K562 (cell line): ENCODE measurements at regions not wholly inside any gene's neighbourhood (a gene's known extent, or its start where the extent isn't known, plus 50 kb on each side); places are given as distances from the start of the nearest gene placed in this dataset.

Source experiments
- ATAC-seq: fragments of 200-7000 bp; cut with Tn5 transposase; 3 replicates; pipeline ENCODE4 v1.9.1; 2020; ENCODE audit warnings: moderate library complexity
- BruUV-seq: library from RNA; stranded (reverse); fragments of 400-500 nt; replicated peaks from 2 replicates; lab custom pipeline; 2021; lab: Mats Ljungman, UMichigan
- CTCF ChIA-PET: fragments of 300-600 bp; formaldehyde crosslinking; extraction: SDS; loops from one replicate; lab custom pipeline; 2021; ENCODE audit warnings: low intra/inter-chr PET ratio; lab: Yijun Ruan, JAX
- POLR2A ChIA-PET: fragments of 300-600, 350-650 bp; sonication (Branson Sonifier 250); formaldehyde crosslinking; extraction: SDS; loops from one replicate; lab custom pipeline; 2021; ENCODE audit warnings: antibody characterized with exemption, inconsistent platforms; lab: Yijun Ruan, JAX
- DNase-seq, 4 experiments: peaks; one replicate each; pipeline versions ENCODE4 v3.0.0 to v3.0.0-alpha.2; 2011 to 2018; ENCODE audit warnings: low spot score in 3 of 4, mixed read lengths in 3 of 4; ENCODE audit errors: extremely low read depth in 1 of 4
- FAIRE-seq: peaks from 2 replicates; lab custom pipeline; 2011; peaks lifted over from hg19 to GRCh38; lab: Jason Lieb, UNC
- H2AFZ ChIP-seq: 2 replicates; pipeline ENCODE4 v1.6.0; 2011; ENCODE audit warnings: low read depth, low read length, control low read depth, inconsistent platforms
- H3K27ac ChIP-seq: fragments of 200-600 bp; 3 replicates; pipeline ENCODE4 v1.8.0; 2011; ENCODE audit warnings: low read depth, mild to moderate bottlenecking, control low read depth, inconsistent platforms, low read length, moderate library complexity, mixed read lengths; ENCODE audit errors: extremely low read depth
- H3K27me3 ChIP-seq, 2 experiments: fragments of 300-600 bp in 1 of 2; 2 replicates in 1 of 2; 3 replicates in 1 of 2; pipeline versions ENCODE4 v1.6.0 to v1.8.0; 2011; ENCODE audit warnings: inconsistent platforms in 2 of 2, low read length in 2 of 2, mild to moderate bottlenecking in 1 of 2, mixed read lengths in 1 of 2, moderate library complexity in 1 of 2; ENCODE audit not compliant: control insufficient read depth in 2 of 2, insufficient read depth in 2 of 2
- H3K36me3 ChIP-seq: fragments of 300-600 bp; 3 replicates; pipeline ENCODE4 v1.8.0; 2011; ENCODE audit warnings: mild to moderate bottlenecking, low read length, inconsistent platforms; ENCODE audit not compliant: control insufficient read depth, insufficient read depth
- H3K4me1 ChIP-seq, 2 experiments: fragments of 200-600 bp in 1 of 2; replicated peaks in 1 of 2; 2 replicates in 1 of 2; 3 replicates in 1 of 2; pipeline versions ENCODE4 v1.5.1 to v1.8.0; 2011; ENCODE audit warnings: inconsistent platforms in 2 of 2, low read length in 2 of 2, mild to moderate bottlenecking in 1 of 2, mixed read lengths in 1 of 2, moderate library complexity in 1 of 2; ENCODE audit not compliant: control insufficient read depth in 2 of 2, insufficient read depth in 2 of 2
- H3K4me2 ChIP-seq: 2 replicates; pipeline ENCODE4 v1.6.1; 2011; ENCODE audit warnings: low read length, control low read depth, inconsistent platforms, mixed read lengths; ENCODE audit not compliant: insufficient read depth
- H3K4me3 ChIP-seq: fragments of 200-600 bp; sonication (generic), shearing (Covaris generic); 2 replicates; pipeline ENCODE4 v1.5.1; 2016; ENCODE audit warnings: control low read depth, inconsistent platforms
- H3K79me2 ChIP-seq: fragments of 200-600 bp; 3 replicates; pipeline ENCODE4 v1.8.0; 2011; ENCODE audit warnings: low read length, inconsistent platforms; ENCODE audit not compliant: control insufficient read depth, insufficient read depth
- H3K9ac ChIP-seq, 2 experiments: 2 replicates each; pipeline versions ENCODE4 v1.6.0 to v1.6.1; 2011; ENCODE audit warnings: low read depth in 2 of 2, low read length in 2 of 2, control low read depth in 1 of 2, inconsistent platforms in 1 of 2, mild to moderate bottlenecking in 1 of 2, mixed read lengths in 1 of 2; ENCODE audit not compliant: insufficient read depth in 1 of 2
- H3K9me1 ChIP-seq: one replicate; pipeline ENCODE4 v1.6.0; 2011; ENCODE audit warnings: inconsistent platforms, mild to moderate bottlenecking, low read length, moderate library complexity; ENCODE audit not compliant: control insufficient read depth, insufficient read depth
- H3K9me3 ChIP-seq: replicated peaks from 2 replicates; pipeline ENCODE4 v1.5.1; 2011; ENCODE audit warnings: low read depth, low read length, inconsistent platforms; ENCODE audit not compliant: control insufficient read depth, insufficient read depth
- H4K20me1 ChIP-seq: replicated peaks from 2 replicates; pipeline ENCODE4 v1.6.1; 2011; ENCODE audit warnings: low read length, inconsistent platforms, mixed read lengths; ENCODE audit not compliant: control insufficient read depth, insufficient read depth
- CHD1 ChIP-seq: fragments of 200-600 bp; sonication (generic); IDR thresholded peaks from one replicate; pipeline ENCODE4 v1.6.1; 2012; ENCODE audit warnings: mild to moderate bottlenecking, moderate library complexity, low read length, inconsistent platforms
- EHMT2 ChIP-seq: fragments of 450-650 bp; IDR thresholded peaks from 2 replicates; pipeline ENCODE4 v1.6.1; 2018; ENCODE audit warnings: antibody characterized with exemption
- ZNF551 ChIP-seq: fragments of 250-450 bp; sonication (Bioruptor Pico); IDR thresholded peaks from 2 replicates; pipeline ENCODE4 v1.5.0; 2021; ENCODE audit warnings: mild to moderate bottlenecking, moderate library complexity
- ZNF75A ChIP-seq: fragments of 450-650 bp; formaldehyde crosslinking; IDR thresholded peaks from 2 replicates; pipeline ENCODE4 v1.4.0; 2020; ENCODE audit warnings: mild to moderate bottlenecking
- WGBS: fragments of 100-300 bp; shearing (Covaris generic); methylation state at CpG from one replicate; pipeline ENCODE4 v1.1.6; 2016; ENCODE audit warnings: low coverage, mixed read lengths; ENCODE audit not compliant: insufficient coverage; ENCODE audit errors: missing lambda C conversion rate; 5-methylcytosine and 5-hydroxymethylcytosine counted together
- in situ Hi-C: fragments of 300-500 bp; cut with MboI; formaldehyde crosslinking; loops from 4 replicates; pipeline ENCODE4 v1.15.0; 2018; ENCODE audit warnings: inconsistent platforms, mixed read lengths
- intact Hi-C: fragments of 100-400 bp; cut with micrococcal nuclease; formaldehyde crosslinking; loops from 2 replicates; pipeline ENCODE4 v1.14.2; 2022
- TF ChIP-seq, protein P1 (sequence below), 2 experiments: fragments of 450-650 bp; IDR thresholded peaks; 2 replicates each; pipeline ENCODE4 v1.6.1; 2018; ENCODE audit warnings: mild to moderate bottlenecking in 2 of 2, low read depth in 1 of 2; ENCODE audit not compliant: partially characterized antibody in 2 of 2
- TF ChIP-seq, protein P2 (sequence below), 2 experiments: fragments of 250-450 bp in 1 of 2; fragments of 450-650 bp in 1 of 2; sonication (Bioruptor Pico) in 1 of 2; IDR thresholded peaks; 2 replicates each; pipeline versions ENCODE4 v1.6.1 to v1.8.0; 2016 to 2021; ENCODE audit warnings: mild to moderate bottlenecking in 2 of 2, moderate library complexity in 2 of 2, missing compliant biosample characterization in 1 of 2, missing genetic modification characterization in 1 of 2

GRCh38 chr6:80832337-80832736, 725.9 kb downstream of the BCKDHB start (continued):
- TF ChIP-seq, protein P1, sequence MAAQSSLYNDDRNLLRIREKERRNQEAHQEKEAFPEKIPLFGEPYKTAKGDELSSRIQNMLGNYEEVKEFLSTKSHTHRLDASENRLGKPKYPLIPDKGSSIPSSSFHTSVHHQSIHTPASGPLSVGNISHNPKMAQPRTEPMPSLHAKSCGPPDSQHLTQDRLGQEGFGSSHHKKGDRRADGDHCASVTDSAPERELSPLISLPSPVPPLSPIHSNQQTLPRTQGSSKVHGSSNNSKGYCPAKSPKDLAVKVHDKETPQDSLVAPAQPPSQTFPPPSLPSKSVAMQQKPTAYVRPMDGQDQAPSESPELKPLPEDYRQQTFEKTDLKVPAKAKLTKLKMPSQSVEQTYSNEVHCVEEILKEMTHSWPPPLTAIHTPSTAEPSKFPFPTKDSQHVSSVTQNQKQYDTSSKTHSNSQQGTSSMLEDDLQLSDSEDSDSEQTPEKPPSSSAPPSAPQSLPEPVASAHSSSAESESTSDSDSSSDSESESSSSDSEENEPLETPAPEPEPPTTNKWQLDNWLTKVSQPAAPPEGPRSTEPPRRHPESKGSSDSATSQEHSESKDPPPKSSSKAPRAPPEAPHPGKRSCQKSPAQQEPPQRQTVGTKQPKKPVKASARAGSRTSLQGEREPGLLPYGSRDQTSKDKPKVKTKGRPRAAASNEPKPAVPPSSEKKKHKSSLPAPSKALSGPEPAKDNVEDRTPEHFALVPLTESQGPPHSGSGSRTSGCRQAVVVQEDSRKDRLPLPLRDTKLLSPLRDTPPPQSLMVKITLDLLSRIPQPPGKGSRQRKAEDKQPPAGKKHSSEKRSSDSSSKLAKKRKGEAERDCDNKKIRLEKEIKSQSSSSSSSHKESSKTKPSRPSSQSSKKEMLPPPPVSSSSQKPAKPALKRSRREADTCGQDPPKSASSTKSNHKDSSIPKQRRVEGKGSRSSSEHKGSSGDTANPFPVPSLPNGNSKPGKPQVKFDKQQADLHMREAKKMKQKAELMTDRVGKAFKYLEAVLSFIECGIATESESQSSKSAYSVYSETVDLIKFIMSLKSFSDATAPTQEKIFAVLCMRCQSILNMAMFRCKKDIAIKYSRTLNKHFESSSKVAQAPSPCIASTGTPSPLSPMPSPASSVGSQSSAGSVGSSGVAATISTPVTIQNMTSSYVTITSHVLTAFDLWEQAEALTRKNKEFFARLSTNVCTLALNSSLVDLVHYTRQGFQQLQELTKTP (IDR thresholded peaks at IDR 0.05; ENCODE audit: low read depth in 1 of 2, partially characterized antibody in 2 of 2), result no peak
- TF ChIP-seq, all 486 proteins: peak for 5

GRCh38 chr6:80793411-80793810, 686.9 kb downstream of the BCKDHB start:
- TF ChIP-seq ZNF551 (CRISPR knock-in tag), result no peak
- TF ChIP-seq, protein P2, sequence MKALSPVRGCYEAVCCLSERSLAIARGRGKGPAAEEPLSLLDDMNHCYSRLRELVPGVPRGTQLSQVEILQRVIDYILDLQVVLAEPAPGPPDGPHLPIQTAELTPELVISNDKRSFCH (CRISPR knock-in tag; IDR thresholded peaks at IDR 0.05), result no peak
- TF ChIP-seq, protein P2 (tag; IDR thresholded peaks at IDR 0.05), result no peak
- TF ChIP-seq CHD1, result no peak
- no peak for TF ChIP-seq ZNF75A (CRISPR knock-in tag)
- no peak for TF ChIP-seq EHMT2
- TF ChIP-seq, all 486 proteins: peak for 0
- intact Hi-C loops, result no loop called here
- no peak overlapping the region for H3K27ac ChIP-seq
- no peaks in the 10 kb centered on the region for H3K36me3 ChIP-seq
- 3% methylated on average over 2 of the region's 2 CpGs for WGBS
- DNase-seq (no peak), ATAC-seq (no peak), FAIRE-seq (no peak)
- ChIA-PET CTCF (no interaction called here), POLR2A (no interaction called here)
- no peaks in the 10 kb centered on the region for H3K79me2 ChIP-seq
- BruUV-seq, result no TSS peak
- no peaks in the 10 kb centered on the region for H3K4me1 ChIP-seq
- no peak overlapping the region for H2AFZ ChIP-seq
- in situ Hi-C loops, result no loop called here
- H3K9ac ChIP-seq, result no peak overlapping the region
- no peaks in the 10 kb centered on the region for H4K20me1 ChIP-seq
- H3K4me2 ChIP-seq, result no peak overlapping the region
- no peaks in the 10 kb centered on the region for H3K27me3 ChIP-seq
- H3K4me3 ChIP-seq, result no peak overlapping the region
- H3K9me1 ChIP-seq, result no peaks in the 10 kb centered on the region
- no peaks in the 10 kb centered on the region for H3K9me3 ChIP-seq
